ENCODE measurements at regions not wholly inside any gene's neighbourhood (a gene's known extent, or its start where the extent isn't known, plus 50 kb on each side); places are given as distances from the start of the nearest gene placed in this dataset.

DNA sequence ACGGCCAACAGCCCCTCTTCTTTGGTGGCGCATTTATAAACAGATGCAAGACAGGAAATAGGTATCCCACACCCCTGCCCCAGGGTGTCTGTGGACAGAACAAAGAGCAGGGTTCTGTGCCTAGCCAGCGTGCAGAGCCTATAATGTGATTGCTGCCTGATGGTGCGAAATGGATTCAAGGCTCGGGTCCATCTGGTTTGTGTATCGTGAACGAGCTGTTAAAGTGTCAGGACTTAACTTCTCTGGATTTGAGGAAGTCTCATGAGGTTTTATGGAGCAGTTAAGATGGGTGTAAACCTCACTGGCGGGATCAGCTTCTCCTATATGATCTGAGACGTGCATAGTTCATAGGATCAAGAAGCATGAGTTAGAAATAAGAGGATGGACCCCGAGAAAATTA lies 388.7 kb upstream of the TBX3 start:
- no peaks in the 10 kb centered on the region for H3K4me1 Mint-ChIP-seq
- TF ChIP-seq, protein P1, sequence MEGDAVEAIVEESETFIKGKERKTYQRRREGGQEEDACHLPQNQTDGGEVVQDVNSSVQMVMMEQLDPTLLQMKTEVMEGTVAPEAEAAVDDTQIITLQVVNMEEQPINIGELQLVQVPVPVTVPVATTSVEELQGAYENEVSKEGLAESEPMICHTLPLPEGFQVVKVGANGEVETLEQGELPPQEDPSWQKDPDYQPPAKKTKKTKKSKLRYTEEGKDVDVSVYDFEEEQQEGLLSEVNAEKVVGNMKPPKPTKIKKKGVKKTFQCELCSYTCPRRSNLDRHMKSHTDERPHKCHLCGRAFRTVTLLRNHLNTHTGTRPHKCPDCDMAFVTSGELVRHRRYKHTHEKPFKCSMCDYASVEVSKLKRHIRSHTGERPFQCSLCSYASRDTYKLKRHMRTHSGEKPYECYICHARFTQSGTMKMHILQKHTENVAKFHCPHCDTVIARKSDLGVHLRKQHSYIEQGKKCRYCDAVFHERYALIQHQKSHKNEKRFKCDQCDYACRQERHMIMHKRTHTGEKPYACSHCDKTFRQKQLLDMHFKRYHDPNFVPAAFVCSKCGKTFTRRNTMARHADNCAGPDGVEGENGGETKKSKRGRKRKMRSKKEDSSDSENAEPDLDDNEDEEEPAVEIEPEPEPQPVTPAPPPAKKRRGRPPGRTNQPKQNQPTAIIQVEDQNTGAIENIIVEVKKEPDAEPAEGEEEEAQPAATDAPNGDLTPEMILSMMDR (IDR thresholded peaks at IDR 0.05; ENCODE audit: unreplicated experiment in 3 of 3), result no peak
- no peaks in the 10 kb centered on the region for H3K27me3 Mint-ChIP-seq (ENCODE audit: low read depth)
- no peak overlapping the region for H3K4me3 Mint-ChIP-seq
- peaks cover 3% of the 10 kb centered on the region for H3K36me3 Mint-ChIP-seq (ENCODE audit: low read depth)
- peak overlapping the region in 1 of 3 experiments; percentile 12 for H3K27ac Mint-ChIP-seq
- no peaks in the 10 kb centered on the region for H3K9me3 Mint-ChIP-seq

DNA sequence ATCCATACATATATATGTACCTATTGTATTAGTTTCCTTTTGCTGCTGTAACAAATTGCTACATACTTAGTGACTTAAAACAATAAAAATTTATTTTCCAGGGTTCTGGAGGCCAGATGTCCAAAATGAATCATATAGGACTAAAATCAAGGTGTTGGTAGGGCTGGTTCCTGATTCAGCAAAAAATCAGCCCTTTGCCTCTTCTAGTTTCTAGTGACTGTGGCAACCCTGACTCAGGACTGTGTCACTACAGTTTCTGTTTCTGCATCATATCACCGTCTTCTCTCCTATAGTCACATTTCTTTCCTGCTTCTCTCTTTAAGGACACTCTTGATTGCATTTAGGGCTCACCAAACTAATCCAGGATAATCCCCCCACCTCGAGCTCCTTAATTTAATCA lies 386.3 kb upstream of the TBX3 start:
- peaks cover 15% of the 10 kb centered on the region for H3K4me1 Mint-ChIP-seq
- H3K4me3 Mint-ChIP-seq, result no peak overlapping the region
- no peaks in the 10 kb centered on the region for H3K27me3 Mint-ChIP-seq (ENCODE audit: low read depth)
- TF ChIP-seq, protein P1 (IDR thresholded peaks at IDR 0.05; ENCODE audit: unreplicated experiment in 3 of 3), result no peak
- H3K36me3 Mint-ChIP-seq (ENCODE audit: low read depth), result peaks cover 3% of the 10 kb centered on the region
- H3K27ac Mint-ChIP-seq, result no peak overlapping the region
- no peaks in the 10 kb centered on the region for H3K9me3 Mint-ChIP-seq

DNA sequence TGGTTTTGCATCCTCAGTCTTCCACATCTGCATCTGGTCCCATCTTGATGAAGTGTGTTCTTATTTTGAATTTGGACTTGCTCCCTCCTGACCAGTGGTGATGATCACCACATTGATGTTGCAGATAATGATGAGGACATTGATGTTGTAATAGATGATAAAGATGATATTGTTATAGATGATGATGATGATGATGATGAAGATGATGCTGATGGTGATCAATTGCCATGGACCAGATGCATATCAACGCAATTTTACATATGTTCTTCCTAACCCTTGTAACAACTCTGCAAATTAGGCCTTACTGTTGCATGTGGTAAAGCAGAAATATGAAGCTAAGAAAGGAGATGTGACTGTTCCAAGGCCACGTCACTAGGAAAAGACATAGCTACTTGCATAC lies 380.3 kb upstream of the TBX3 start:
- Mint-ChIP-seq H3K4me1 (peaks cover 27% of the 10 kb centered on the region), H3K4me3 (no peak overlapping the region), H3K27me3 (ENCODE audit: low read depth) (no peaks in the 10 kb centered on the region), H3K9me3 (no peaks in the 10 kb centered on the region), H3K36me3 (ENCODE audit: low read depth) (no peaks in the 10 kb centered on the region), H3K27ac (no peak overlapping the region)
- TF ChIP-seq, protein P1 (IDR thresholded peaks at IDR 0.05; ENCODE audit: unreplicated experiment in 3 of 3), result no peak

DNA sequence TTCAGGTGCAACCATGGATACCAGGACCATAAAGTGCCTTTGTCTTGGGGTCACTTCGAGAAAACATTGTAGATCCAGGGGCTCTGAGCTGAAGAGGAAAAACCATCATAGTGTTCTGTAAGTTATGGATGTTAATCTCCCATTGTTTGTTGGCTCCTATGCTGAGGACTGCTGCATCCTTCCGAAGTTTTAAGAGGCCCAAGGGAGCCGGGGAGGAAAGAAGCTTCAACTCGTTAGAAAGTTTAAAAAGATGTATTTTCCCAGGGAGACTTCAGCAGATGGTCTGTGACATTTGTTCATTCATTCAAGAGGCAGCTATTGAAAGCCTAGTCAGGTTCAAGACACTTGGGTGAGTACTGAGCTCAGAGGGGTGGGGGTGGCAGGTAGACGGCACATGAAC lies 378.8 kb upstream of the TBX3 start:
- Mint-ChIP-seq H3K27ac (peak overlapping the region in 2 of 3 experiments; percentile 33 to 40), H3K9me3 (no peaks in the 10 kb centered on the region), H3K4me3 (no peak overlapping the region), H3K27me3 (ENCODE audit: low read depth) (no peaks in the 10 kb centered on the region), H3K36me3 (ENCODE audit: low read depth) (no peaks in the 10 kb centered on the region), H3K4me1 (peaks cover 43% of the 10 kb centered on the region)
- TF ChIP-seq, protein P1 (IDR thresholded peaks at IDR 0.05; ENCODE audit: unreplicated experiment in 3 of 3), result no peak

DNA sequence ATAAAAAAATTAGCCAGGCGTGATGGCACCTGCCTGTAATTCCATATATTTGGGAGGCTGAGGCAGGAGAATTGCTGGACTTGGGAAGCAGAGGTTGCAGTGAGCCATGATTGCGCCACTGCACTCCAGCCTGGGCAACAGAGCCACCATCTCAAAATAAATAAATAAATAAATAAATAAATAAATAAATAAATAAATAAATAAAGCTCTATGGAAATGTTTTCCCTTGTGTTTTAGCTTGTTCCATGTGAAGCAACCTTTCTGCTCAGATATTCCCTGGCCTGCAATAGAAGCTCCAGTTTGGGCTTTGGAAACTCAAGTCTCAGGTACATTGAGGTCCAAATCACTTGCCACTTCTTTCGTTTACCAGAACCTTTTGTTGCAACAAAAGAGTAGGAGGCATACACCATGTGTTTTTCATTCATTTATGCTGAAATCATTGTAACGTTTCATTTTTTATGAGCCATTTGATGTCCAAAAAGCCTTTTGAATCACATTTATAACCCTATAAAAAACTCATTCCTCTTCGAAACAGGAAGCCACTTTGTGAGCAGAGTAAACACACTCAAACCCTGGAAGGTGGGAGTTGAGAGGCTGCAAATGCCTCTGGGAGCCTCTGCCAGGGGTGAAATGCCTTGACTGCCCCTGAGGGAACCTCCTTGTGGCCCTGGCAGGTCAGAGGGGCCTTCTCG lies 376.6 kb upstream of the TBX3 start:
- H3K9me3 Mint-ChIP-seq, result no peaks in the 10 kb centered on the region

More for the DNA sequence above, 376.6 kb upstream of the TBX3 start:
- no peaks in the 10 kb centered on the region for H3K36me3 Mint-ChIP-seq (ENCODE audit: low read depth)
- peak overlapping the region in 1 of 3 experiments; percentile 74 for H3K27ac Mint-ChIP-seq
- TF ChIP-seq, protein P1 (IDR thresholded peaks at IDR 0.05; ENCODE audit: unreplicated experiment in 3 of 3), result no peak
- no peak overlapping the region for H3K4me3 Mint-ChIP-seq
- H3K4me1 Mint-ChIP-seq, result peaks cover 37% of the 10 kb centered on the region
- H3K27me3 Mint-ChIP-seq (ENCODE audit: low read depth), result no peaks in the 10 kb centered on the region
